Sigmoid colon (tissue), 6 donors: ENCODE measurements at regions not wholly inside any gene's neighbourhood (a gene's known extent, or its start where the extent isn't known, plus 50 kb on each side); places are given as distances from the start of the nearest gene placed in this dataset.
A peak's percentile ranks its signal among the peaks of the same experiment; 100 is the strongest.

Experiments used
- DNase-seq: peaks from one replicate; pipeline ENCODE4 v3.0.0-alpha.2; 2019
- H3K27ac ChIP-seq, 4 donors: fragments of 200-600 bp; sonication (generic); one replicate each; pipeline ENCODE4 v1.5.1; 2016 to 2019; ENCODE audit warnings: mild to moderate bottlenecking in 1 of 4
- H3K27me3 ChIP-seq, 3 donors: fragments of 200-600 bp; sonication (generic); one replicate each; pipeline ENCODE4 v1.5.1; 2019; ENCODE audit warnings: mild to moderate bottlenecking in 1 of 3
- H3K36me3 ChIP-seq, 4 donors: fragments of 200-600 bp; sonication (generic); one replicate each; pipeline ENCODE4 v1.5.1; 2016 to 2019
- H3K4me1 ChIP-seq, 4 donors: fragments of 200-600 bp; sonication (generic); one replicate each; pipeline ENCODE4 v1.5.1; 2017 to 2019
- H3K4me3 ChIP-seq, 4 donors: fragments of 200-600 bp; sonication (generic); one replicate each; pipeline ENCODE4 v1.5.1; 2017 to 2019; ENCODE audit warnings: mild to moderate bottlenecking in 2 of 4, moderate library complexity in 1 of 4
- H3K9me3 ChIP-seq, 4 donors: fragments of 200-600 bp in 3 of 4; sonication (generic) in 3 of 4; one replicate each; pipeline versions ENCODE4 v1.5.1 to v1.6.1; 2013 to 2019
- EP300 ChIP-seq, 4 donors: sonication (generic); formaldehyde crosslinking; IDR thresholded peaks; one replicate each; pipeline ENCODE4 v1.6.1; 2017; ENCODE audit warnings: antibody characterized with exemption in 4 of 4
- POLR2A ChIP-seq, 2 donors: fragments of 450-650 bp; IDR thresholded peaks; one replicate each; pipeline ENCODE4 v1.6.1; 2016; ENCODE audit warnings: antibody characterized with exemption in 2 of 2, mild to moderate bottlenecking in 2 of 2, moderate library complexity in 2 of 2
- POLR2AphosphoS5 ChIP-seq, 4 donors: sonication (generic); formaldehyde crosslinking; IDR thresholded peaks; one replicate each; pipeline ENCODE4 v1.6.1; 2017; ENCODE audit warnings: antibody characterized with exemption in 4 of 4
- WGBS, 2 donors: extraction: QIAGEN DNeasy Blood & Tissue Kit; methylation state at CpG; one replicate each; pipeline ENCODE4 v1.1.7; 2013; 5-methylcytosine and 5-hydroxymethylcytosine counted together
- intact Hi-C: fragments of 100-400 bp; cut with DNase I; formaldehyde crosslinking; loops from one replicate; pipeline ENCODE4 v1.15.1; 2023
- TF ChIP-seq, protein P1 (sequence below), 4 experiments: fragments of 450-650 bp in 3 of 4; fragments of 200-600 bp in 1 of 4; IDR thresholded peaks; one replicate each; pipeline ENCODE4 v1.5.1; 2016 to 2019; ENCODE audit warnings: antibody characterized with exemption in 4 of 4, mild to moderate bottlenecking in 3 of 4, moderate library complexity in 2 of 4
- donor health status: healthy with polysubstance abuse.
- donor health status: healthy.

DNA sequence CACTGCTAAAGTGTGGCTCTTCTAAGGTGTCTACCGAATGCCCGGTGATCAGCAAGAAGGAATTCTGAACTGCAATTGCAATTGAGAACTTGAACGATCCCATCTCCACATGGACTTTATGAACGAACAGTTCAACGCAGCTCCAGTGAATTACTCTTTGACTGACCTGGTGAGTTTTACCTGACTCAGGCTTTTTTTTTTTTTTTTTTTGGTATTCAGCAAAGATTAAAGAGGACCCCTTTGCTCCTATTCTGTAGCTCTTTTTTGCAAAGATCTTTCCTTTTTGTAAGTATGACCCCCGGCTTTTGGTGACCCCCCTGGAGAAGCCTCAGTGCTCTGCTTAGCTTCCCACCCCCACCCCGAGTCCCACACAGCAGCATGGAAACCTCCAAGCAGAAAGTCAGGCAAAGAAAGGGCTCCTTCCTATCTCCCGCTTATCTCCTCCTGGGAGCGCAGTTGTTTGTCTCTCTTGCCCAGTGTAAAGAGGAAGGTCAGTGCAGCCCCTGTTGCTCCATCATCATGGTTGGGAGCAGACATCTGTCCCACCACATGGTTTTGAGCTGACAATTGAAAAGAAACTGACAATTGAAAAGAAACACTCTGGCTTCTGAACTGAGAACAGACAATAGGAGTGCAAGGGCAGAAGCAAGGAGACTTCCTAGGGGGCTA is 72.1 kb upstream of the DIO3 start:
- TF ChIP-seq, protein P1, sequence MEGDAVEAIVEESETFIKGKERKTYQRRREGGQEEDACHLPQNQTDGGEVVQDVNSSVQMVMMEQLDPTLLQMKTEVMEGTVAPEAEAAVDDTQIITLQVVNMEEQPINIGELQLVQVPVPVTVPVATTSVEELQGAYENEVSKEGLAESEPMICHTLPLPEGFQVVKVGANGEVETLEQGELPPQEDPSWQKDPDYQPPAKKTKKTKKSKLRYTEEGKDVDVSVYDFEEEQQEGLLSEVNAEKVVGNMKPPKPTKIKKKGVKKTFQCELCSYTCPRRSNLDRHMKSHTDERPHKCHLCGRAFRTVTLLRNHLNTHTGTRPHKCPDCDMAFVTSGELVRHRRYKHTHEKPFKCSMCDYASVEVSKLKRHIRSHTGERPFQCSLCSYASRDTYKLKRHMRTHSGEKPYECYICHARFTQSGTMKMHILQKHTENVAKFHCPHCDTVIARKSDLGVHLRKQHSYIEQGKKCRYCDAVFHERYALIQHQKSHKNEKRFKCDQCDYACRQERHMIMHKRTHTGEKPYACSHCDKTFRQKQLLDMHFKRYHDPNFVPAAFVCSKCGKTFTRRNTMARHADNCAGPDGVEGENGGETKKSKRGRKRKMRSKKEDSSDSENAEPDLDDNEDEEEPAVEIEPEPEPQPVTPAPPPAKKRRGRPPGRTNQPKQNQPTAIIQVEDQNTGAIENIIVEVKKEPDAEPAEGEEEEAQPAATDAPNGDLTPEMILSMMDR (IDR thresholded peaks at IDR 0.05), result no peak
- intact Hi-C loops, result no loop called here
- Histone ChIP-seq H3K4me1 (no peaks in the 10 kb centered on the region), H3K27ac (no peak overlapping the region), H3K4me3 (no peak overlapping the region), H3K27me3 (peaks cover 0 to 3% (median 0%) of the 10 kb centered on the region in 3 donors), H3K9me3 (peaks cover 0 to 12% (median 3%) of the 10 kb centered on the region in 4 donors), H3K36me3 (no peaks in the 10 kb centered on the region)
- no peak for DNase-seq
- WGBS, 2 donors, result 83 to 93% methylated on average over 9 of the region's 9 CpGs

DNA sequence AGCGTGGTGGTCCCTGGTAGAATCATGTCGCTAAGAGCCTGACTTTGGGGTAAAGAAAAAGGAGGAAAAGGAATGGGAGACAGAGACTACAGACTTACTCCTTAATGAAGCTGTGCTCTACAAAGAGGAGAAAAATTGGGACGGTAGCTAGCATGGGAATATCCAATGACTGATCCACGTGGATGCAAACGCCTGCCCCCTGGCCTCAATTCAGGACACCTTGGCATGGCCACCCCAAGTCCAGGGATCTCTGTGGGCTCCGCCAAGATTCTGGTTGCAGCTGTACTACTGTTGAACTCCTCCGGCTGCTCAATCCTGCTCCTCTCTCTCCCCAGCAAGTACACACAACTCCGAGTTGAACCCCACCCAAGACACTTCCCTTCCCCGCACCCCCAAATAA is 70.5 kb upstream of the DIO3 start:
- Histone ChIP-seq H3K27me3 (peaks cover 0 to 3% (median 0%) of the 10 kb centered on the region in 3 donors), H3K4me3 (no peak overlapping the region), H3K4me1 (no peaks in the 10 kb centered on the region), H3K9me3 (peaks cover 0 to 12% (median 2%) of the 10 kb centered on the region in 4 donors), H3K27ac (no peak overlapping the region), H3K36me3 (no peaks in the 10 kb centered on the region)
- TF ChIP-seq POLR2AphosphoS5 (IDR thresholded peaks at IDR 0.05) (no peak), EP300 (IDR thresholded peaks at IDR 0.05) (no peak), POLR2A (IDR thresholded peaks at IDR 0.05) (no peak)
- TF ChIP-seq, protein P1 (IDR thresholded peaks at IDR 0.05), result no peak
- 79 to 86% methylated on average over 9 of the region's 9 CpGs for WGBS, 2 donors
- peak; percentile 44 for DNase-seq
- intact Hi-C loops, result no loop called here

DNA sequence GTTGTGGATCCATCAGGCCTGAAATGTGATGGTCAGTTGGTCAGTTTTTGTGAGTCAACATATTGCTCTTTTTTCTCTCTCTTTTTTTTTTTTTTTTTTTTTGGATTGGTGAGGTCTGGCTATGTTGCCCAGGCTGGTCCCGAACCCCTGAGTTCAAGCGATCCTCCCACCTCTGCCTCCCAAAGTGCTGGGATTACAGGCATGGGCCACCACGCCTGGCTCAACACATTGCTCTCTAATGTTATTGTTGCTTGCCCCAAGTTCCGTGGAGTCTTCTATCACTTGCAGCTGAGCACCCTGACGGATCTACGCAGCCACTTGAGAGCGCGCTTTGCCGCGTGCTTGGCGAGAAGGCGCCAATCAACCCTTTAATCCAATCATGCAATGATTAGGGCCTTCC is 69.5 kb upstream of the DIO3 start:
- H3K27me3 ChIP-seq, result peaks cover 0 to 3% (median 0%) of the 10 kb centered on the region in 3 donors
- H3K9me3 ChIP-seq, result peaks cover 0 to 3% (median 0%) of the 10 kb centered on the region in 4 donors
- TF ChIP-seq, protein P1 (IDR thresholded peaks at IDR 0.05), result no peak
- TF ChIP-seq POLR2A (IDR thresholded peaks at IDR 0.05) (no peak), POLR2AphosphoS5 (IDR thresholded peaks at IDR 0.05) (no peak), EP300 (IDR thresholded peaks at IDR 0.05) (no peak)
- intact Hi-C loops, result no loop called here
- peaks cover 0 to under 1% (median 0%) of the 10 kb centered on the region in 4 donors for H3K4me1 ChIP-seq
- H3K4me3 ChIP-seq, result no peak overlapping the region
- H3K27ac ChIP-seq, result no peak overlapping the region
- H3K36me3 ChIP-seq, result no peaks in the 10 kb centered on the region
- WGBS, 2 donors, result 95 to 96% methylated on average over 12 of the region's 12 CpGs
- peak; percentile 20 for DNase-seq

DNA sequence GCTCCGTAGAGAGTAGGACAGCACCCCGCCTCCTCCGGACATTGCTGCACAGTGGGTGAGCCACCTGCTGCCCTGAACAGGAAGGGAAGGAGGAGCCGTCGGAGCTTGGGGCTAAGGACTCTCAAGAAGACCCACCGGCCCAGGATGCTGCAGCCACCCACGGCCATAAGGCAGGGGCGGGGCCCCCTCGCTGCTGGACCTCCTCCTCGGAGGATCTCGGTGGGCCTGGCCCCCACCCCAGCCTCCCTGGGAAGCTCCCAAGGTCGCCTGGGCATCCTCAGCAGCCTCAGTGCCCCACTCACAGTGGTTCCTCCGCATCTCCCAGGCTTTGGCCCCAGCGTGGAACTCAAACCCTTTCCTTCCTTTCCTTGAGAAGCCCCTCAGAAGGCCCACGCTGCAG is 68.6 kb upstream of the DIO3 start:
- DNase-seq, result peak; percentile 59
- no peaks in the 10 kb centered on the region for H3K36me3 ChIP-seq
- no peak overlapping the region for H3K27ac ChIP-seq
- TF ChIP-seq POLR2AphosphoS5 (IDR thresholded peaks at IDR 0.05), result no peak
- no peak for TF ChIP-seq POLR2A (IDR thresholded peaks at IDR 0.05)
- TF ChIP-seq, protein P1 (IDR thresholded peaks at IDR 0.05), result no peak
- TF ChIP-seq EP300 (IDR thresholded peaks at IDR 0.05), result no peak
- H3K27me3 ChIP-seq, result peaks cover 0 to 3% (median 0%) of the 10 kb centered on the region in 3 donors
- 81 to 86% methylated on average over 15 of the region's 15 CpGs for WGBS, 2 donors
- no peaks in the 10 kb centered on the region for H3K9me3 ChIP-seq
- H3K4me3 ChIP-seq, result no peak overlapping the region
- peaks cover 0 to 9% (median 7%) of the 10 kb centered on the region in 4 donors for H3K4me1 ChIP-seq
- intact Hi-C loops, result no loop called here

DNA sequence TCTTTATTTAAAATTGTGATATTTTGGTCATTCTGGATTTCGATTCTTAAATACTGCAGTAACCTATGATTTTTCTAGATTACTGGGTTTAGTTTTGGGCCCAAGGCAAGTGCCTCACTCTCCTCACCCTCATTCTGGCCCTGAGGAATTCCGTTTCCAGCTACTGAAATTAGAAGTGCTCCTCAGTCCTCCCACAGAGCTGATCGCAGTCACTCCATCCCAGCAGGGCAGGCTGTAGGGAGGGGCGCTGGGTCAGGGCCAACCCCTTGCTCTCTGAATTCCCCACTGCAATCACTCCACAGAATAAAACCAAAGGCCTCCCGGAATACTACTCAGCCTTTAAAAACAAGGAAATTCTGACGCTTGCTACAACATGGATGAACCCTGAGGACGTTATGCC is 66.5 kb upstream of the DIO3 start:
- peaks cover 0 to 3% (median 0%) of the 10 kb centered on the region in 3 donors for H3K27me3 ChIP-seq
- intact Hi-C loops, result no loop called here

More for the DNA sequence above, 66.5 kb upstream of the DIO3 start:
- Histone ChIP-seq H3K27ac (no peak overlapping the region), H3K9me3 (no peaks in the 10 kb centered on the region), H3K4me1 (peaks cover 0 to 13% (median 11%) of the 10 kb centered on the region in 4 donors), H3K36me3 (no peaks in the 10 kb centered on the region), H3K4me3 (no peak overlapping the region)
- peak; percentile 25 for DNase-seq
- 72 to 73% methylated on average over 7 of the region's 7 CpGs for WGBS, 2 donors
- TF ChIP-seq POLR2A (IDR thresholded peaks at IDR 0.05), result no peak
- no peak for TF ChIP-seq POLR2AphosphoS5 (IDR thresholded peaks at IDR 0.05)
- no peak for TF ChIP-seq EP300 (IDR thresholded peaks at IDR 0.05)
- TF ChIP-seq, protein P1 (IDR thresholded peaks at IDR 0.05), result no peak
